ENCODE measurements at regions not wholly inside any gene's neighbourhood (a gene's known extent, or its start where the extent isn't known, plus 50 kb on each side); places are given as distances from the start of the nearest gene placed in this dataset.

DNA sequence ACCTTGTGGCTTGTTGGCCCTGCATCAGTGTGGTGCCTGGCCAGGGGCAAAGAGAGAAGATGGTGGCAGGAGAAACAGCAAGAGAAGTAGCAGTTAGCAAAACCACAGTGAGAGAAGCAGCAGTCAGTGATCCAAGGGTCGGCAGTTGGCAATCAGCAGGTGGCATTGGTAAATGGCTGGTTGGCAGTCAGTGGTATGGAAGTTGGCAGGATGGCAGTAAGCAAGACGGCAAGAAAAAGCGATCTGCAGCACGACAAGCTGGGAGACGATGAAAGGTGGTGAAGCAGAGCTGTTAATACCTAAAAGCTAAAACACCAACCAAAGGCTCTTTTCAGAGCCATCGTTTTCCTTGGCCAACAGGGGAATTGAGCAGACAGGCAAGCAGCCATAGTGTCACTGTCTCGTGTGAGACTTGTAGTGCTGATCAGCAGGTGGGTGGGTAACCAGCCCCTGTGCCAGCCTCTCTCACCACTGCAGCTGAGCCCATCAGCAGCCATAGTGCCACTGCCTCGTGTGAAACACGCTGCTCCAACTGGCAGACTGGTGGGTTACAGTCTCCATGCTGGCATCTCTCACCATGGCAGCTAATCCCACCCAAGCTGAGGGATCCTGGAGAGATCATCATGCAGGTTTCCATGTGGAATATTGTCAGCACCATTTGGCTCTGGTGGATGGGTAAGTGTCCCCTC lies 2078.4 kb downstream of the PCDH7 start:
- Mint-ChIP-seq H3K4me3 (no peak overlapping the region), H3K27ac (no peak overlapping the region)
- CTCF ChIA-PET (ENCODE audit: partially characterized antibody) = no interaction called here

DNA sequence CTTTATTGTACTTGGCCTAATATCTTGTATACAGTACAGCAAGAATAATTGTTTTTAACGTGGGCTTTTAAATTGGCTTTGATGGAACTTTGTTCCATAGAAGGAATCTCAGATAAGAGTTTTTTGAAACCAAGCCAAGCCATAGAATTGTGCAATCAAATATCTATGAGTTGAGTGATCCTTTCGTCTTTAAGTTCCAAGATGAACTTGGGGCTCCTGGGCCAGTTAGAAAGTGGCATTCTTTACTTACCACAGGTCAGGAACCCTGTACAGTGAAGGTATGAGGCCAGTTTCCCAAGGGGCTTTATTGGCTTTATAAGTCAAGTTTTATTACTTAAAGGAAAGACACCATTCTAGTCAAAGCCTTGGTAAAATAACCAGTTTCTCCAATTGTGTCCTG lies 2104.2 kb downstream of the PCDH7 start:
- no peaks in the 10 kb centered on the region for H3K27me3 ChIP-seq (ENCODE audit: insufficient read depth, low read length)
- no peaks in the 10 kb centered on the region for H3K36me3 Mint-ChIP-seq
- no peaks in the 10 kb centered on the region for H3K27me3 Mint-ChIP-seq
- no peak overlapping the region for H3K4me3 Mint-ChIP-seq
- intact Hi-C loops (cut with micrococcal nuclease) = no loop called here
- ChIA-PET POLR2A (ENCODE audit: partially characterized antibody) (no interaction called here), CTCF (ENCODE audit: partially characterized antibody) (no interaction called here)
- H3K4me3 ChIP-seq (ENCODE audit: low read length in 2 of 2) = no peak overlapping the region
- H3K9me3 Mint-ChIP-seq = peaks cover 0 to 16% (median 5%) of the 10 kb centered on the region in 8 donors
- H3K9me3 ChIP-seq (ENCODE audit: control insufficient read depth in 1 of 2, low read length in 2 of 2) = no peaks in the 10 kb centered on the region
- no peak for DNase-seq
- H3K4me1 Mint-ChIP-seq = no peaks in the 10 kb centered on the region
- no peak overlapping the region for H3K27ac Mint-ChIP-seq
- H3K27ac ChIP-seq (ENCODE audit: low read depth, low read length) = no peak overlapping the region
- no peaks in the 10 kb centered on the region for H3K36me3 ChIP-seq (ENCODE audit: insufficient read depth, low read length)
- no peaks in the 10 kb centered on the region for H3K4me1 ChIP-seq (ENCODE audit: insufficient read depth, low read length)

More for the DNA sequence above, 2078.4 kb downstream of the PCDH7 start:
- POLR2A ChIA-PET (ENCODE audit: partially characterized antibody) = no interaction called here
- intact Hi-C loops (cut with micrococcal nuclease) = no loop called here
- Mint-ChIP-seq H3K4me1 (no peaks in the 10 kb centered on the region), H3K27me3 (no peaks in the 10 kb centered on the region), H3K36me3 (no peaks in the 10 kb centered on the region), H3K9me3 (peaks cover 0 to 22% (median 8%) of the 10 kb centered on the region in 8 donors)
- H3K27ac ChIP-seq (ENCODE audit: low read depth, low read length) = no peak overlapping the region
- H3K9me3 ChIP-seq (ENCODE audit: control insufficient read depth in 1 of 2, low read length in 2 of 2) = no peaks in the 10 kb centered on the region
- no peak for DNase-seq
- H3K4me1 ChIP-seq (ENCODE audit: insufficient read depth, low read length) = no peaks in the 10 kb centered on the region
- H3K4me3 ChIP-seq (ENCODE audit: low read length in 2 of 2) = no peak overlapping the region
- H3K36me3 ChIP-seq (ENCODE audit: insufficient read depth, low read length) = no peaks in the 10 kb centered on the region
- H3K27me3 ChIP-seq (ENCODE audit: insufficient read depth, low read length) = no peaks in the 10 kb centered on the region

DNA sequence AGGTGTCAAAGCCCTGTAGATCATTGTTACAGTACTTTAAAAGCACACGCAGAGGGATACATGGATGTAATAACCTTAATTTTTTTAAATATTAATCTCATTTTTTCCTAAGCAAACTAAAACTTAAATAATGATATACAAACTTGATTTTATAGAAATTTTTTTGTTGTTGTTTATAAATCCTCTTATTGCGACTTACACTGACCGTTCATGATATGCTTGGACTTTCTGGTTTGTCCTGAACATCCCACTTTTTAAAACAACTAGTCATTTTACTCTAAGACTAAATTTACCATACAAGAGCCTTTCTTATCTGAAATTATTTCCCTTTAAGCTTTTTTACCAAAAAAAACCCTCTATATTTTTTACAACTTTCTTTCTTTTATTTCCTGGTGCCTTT lies 2106.0 kb downstream of the PCDH7 start:
- Mint-ChIP-seq H3K4me1 (no peaks in the 10 kb centered on the region), H3K27me3 (no peaks in the 10 kb centered on the region), H3K27ac (no peak overlapping the region), H3K9me3 (peaks cover 0 to 11% (median 7%) of the 10 kb centered on the region in 8 donors), H3K4me3 (no peak overlapping the region), H3K36me3 (no peaks in the 10 kb centered on the region)
- Histone ChIP-seq H3K36me3 (ENCODE audit: insufficient read depth, low read length) (no peaks in the 10 kb centered on the region), H3K4me1 (ENCODE audit: insufficient read depth, low read length) (no peaks in the 10 kb centered on the region), H3K27ac (ENCODE audit: low read depth, low read length) (no peak overlapping the region), H3K4me3 (ENCODE audit: low read length in 2 of 2) (no peak overlapping the region), H3K27me3 (ENCODE audit: insufficient read depth, low read length) (no peaks in the 10 kb centered on the region), H3K9me3 (ENCODE audit: control insufficient read depth in 1 of 2, low read length in 2 of 2) (no peaks in the 10 kb centered on the region)
- DNase-seq = no peak
- CTCF ChIA-PET (ENCODE audit: partially characterized antibody) = no interaction called here
- POLR2A ChIA-PET (ENCODE audit: partially characterized antibody) = no interaction called here
- intact Hi-C loops (cut with micrococcal nuclease) = no loop called here

DNA sequence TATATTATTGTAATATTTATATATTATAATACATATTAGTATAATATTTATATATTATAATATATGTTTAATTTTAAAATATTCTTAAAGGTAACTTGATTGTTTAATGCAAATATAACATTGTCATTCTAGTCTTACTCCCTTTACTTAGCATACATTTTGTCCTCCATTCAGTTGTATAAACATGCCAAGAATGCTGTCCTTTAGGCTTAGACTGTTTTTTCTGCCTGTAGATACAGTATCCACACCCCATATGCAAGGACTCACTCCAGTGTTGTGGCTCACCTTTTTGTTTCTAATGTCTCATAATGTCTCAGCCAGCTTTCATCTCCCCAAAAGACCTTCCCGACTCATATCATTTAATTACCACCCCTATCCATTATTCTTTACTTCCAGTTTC lies 2110.0 kb downstream of the PCDH7 start:
- no peak for DNase-seq
- Histone ChIP-seq H3K36me3 (ENCODE audit: insufficient read depth, low read length) (no peaks in the 10 kb centered on the region), H3K27me3 (ENCODE audit: insufficient read depth, low read length) (no peaks in the 10 kb centered on the region), H3K9me3 (ENCODE audit: control insufficient read depth in 1 of 2, low read length in 2 of 2) (no peaks in the 10 kb centered on the region), H3K4me1 (ENCODE audit: insufficient read depth, low read length) (no peaks in the 10 kb centered on the region), H3K4me3 (ENCODE audit: low read length in 2 of 2) (no peak overlapping the region), H3K27ac (ENCODE audit: low read depth, low read length) (no peak overlapping the region)
- no peaks in the 10 kb centered on the region for H3K4me1 Mint-ChIP-seq
- peaks cover 0 to 11% (median 4%) of the 10 kb centered on the region in 8 donors for H3K9me3 Mint-ChIP-seq
- no peaks in the 10 kb centered on the region for H3K27me3 Mint-ChIP-seq
- no peak overlapping the region for H3K4me3 Mint-ChIP-seq
- ChIA-PET POLR2A (ENCODE audit: partially characterized antibody) (no interaction called here), CTCF (ENCODE audit: partially characterized antibody) (no interaction called here)
- no peak overlapping the region for H3K27ac Mint-ChIP-seq
- intact Hi-C loops (cut with micrococcal nuclease) = no loop called here
- no peaks in the 10 kb centered on the region for H3K36me3 Mint-ChIP-seq

DNA sequence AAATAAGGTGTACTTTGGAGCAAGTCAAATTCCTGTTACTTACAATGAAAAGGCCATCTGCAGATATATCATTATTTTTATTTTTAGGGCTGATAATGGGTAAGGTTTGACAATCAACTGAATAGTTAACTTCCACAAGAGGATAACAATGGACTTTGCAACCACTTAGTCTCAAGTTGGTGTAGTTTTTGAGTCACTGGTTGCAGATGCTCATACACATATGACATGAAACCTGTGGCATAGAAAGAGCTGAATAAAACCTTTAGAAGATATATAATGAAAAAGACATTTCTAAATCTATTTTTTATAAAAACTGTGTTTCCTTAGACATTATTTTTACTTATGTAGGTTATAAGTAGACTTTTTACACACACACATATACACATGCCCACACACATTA lies 2110.9 kb downstream of the PCDH7 start:
- Histone ChIP-seq H3K4me1 (ENCODE audit: insufficient read depth, low read length) (no peaks in the 10 kb centered on the region), H3K9me3 (ENCODE audit: control insufficient read depth in 1 of 2, low read length in 2 of 2) (no peaks in the 10 kb centered on the region), H3K27me3 (ENCODE audit: insufficient read depth, low read length) (no peaks in the 10 kb centered on the region), H3K27ac (ENCODE audit: low read depth, low read length) (no peak overlapping the region), H3K4me3 (ENCODE audit: low read length in 2 of 2) (no peak overlapping the region), H3K36me3 (ENCODE audit: insufficient read depth, low read length) (no peaks in the 10 kb centered on the region)
- Mint-ChIP-seq H3K36me3 (no peaks in the 10 kb centered on the region), H3K9me3 (peaks cover 0 to 11% (median 4%) of the 10 kb centered on the region in 8 donors), H3K4me1 (no peaks in the 10 kb centered on the region), H3K27me3 (no peaks in the 10 kb centered on the region), H3K4me3 (no peak overlapping the region), H3K27ac (no peak overlapping the region)
- no peak for DNase-seq
- CTCF ChIA-PET (ENCODE audit: partially characterized antibody) = no interaction called here
- intact Hi-C loops (cut with micrococcal nuclease) = no loop called here
- POLR2A ChIA-PET (ENCODE audit: partially characterized antibody) = no interaction called here

DNA sequence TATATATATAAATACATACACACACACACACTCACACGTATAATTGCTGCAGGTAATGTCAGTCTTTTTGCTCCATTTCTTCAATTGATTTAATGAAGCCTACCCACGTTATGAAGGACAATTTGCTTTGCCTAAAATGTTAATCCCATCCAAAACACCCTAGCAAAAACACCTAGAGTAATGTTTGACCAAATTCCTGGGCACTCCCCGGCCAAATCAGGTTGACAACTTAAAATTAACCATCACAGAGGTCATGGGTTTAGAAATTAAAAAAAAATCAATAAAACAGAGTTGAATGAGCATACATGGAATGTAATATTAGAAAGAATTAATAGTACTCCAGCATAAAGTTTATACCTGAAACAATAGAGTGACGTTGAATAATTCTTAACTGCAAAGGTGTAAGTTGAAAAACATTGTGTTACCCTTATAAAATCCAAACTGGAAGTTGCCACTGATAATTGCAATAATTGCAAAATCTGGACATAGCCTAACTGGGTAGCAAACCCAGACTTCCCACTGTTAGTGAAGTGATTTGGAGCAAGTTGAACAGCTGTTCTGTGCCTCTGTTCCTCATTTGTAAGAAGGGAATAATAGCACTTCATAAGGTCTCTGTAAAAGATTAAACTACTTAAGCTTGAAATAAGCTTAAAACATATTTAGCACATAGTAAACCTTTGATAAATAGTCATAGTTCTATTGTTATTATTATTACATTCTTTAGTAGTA lies 2120.5 kb downstream of the PCDH7 start:
- intact Hi-C loops (cut with micrococcal nuclease) = no loop called here
- Histone ChIP-seq H3K4me1 (ENCODE audit: insufficient read depth, low read length) (no peaks in the 10 kb centered on the region), H3K36me3 (ENCODE audit: insufficient read depth, low read length) (no peaks in the 10 kb centered on the region), H3K9me3 (ENCODE audit: control insufficient read depth in 1 of 2, low read length in 2 of 2) (no peaks in the 10 kb centered on the region), H3K4me3 (ENCODE audit: low read length in 2 of 2) (no peak overlapping the region), H3K27me3 (ENCODE audit: insufficient read depth, low read length) (no peaks in the 10 kb centered on the region), H3K27ac (ENCODE audit: low read depth, low read length) (no peak overlapping the region)
- DNase-seq = no peak
- H3K27me3 Mint-ChIP-seq = no peaks in the 10 kb centered on the region
- H3K9me3 Mint-ChIP-seq = peaks cover 0 to 5% (median 0%) of the 10 kb centered on the region in 8 donors
- H3K36me3 Mint-ChIP-seq = no peaks in the 10 kb centered on the region
- ChIA-PET CTCF (ENCODE audit: partially characterized antibody) (no interaction called here), POLR2A (ENCODE audit: partially characterized antibody) (no interaction called here)
- no peak overlapping the region for H3K27ac Mint-ChIP-seq
- H3K4me1 Mint-ChIP-seq = no peaks in the 10 kb centered on the region
- H3K4me3 Mint-ChIP-seq = no peak overlapping the region

DNA sequence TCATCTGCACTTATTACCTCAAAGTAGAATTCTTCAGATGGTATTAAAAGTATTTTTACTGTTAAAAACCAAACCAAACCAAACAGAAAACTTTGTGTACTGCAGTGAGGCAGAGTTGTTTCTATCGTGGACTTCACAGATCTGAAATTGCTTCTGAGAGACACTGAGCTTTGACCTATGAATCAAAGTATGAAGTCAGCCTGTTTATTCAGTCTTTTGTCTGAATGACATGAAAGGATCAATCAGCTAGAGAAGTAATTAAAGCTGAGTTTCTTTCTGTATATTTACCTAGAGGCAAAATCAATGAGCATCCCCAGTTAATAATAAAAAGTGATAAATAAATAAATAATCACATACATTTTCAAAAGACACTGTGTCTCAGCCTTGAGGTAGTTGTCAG lies 2121.0 kb downstream of the PCDH7 start:
- CTCF ChIA-PET (ENCODE audit: partially characterized antibody) = no interaction called here
- POLR2A ChIA-PET (ENCODE audit: partially characterized antibody) = no interaction called here
- no peak overlapping the region for H3K4me3 Mint-ChIP-seq

More for the DNA sequence above, 2121.0 kb downstream of the PCDH7 start:
- H3K27me3 Mint-ChIP-seq = no peaks in the 10 kb centered on the region
- no peak overlapping the region for H3K27ac Mint-ChIP-seq
- H3K36me3 Mint-ChIP-seq = no peaks in the 10 kb centered on the region
- peaks cover 0 to 7% (median 0%) of the 10 kb centered on the region in 8 donors for H3K9me3 Mint-ChIP-seq
- H3K4me1 Mint-ChIP-seq = no peaks in the 10 kb centered on the region
- Histone ChIP-seq H3K9me3 (ENCODE audit: control insufficient read depth in 1 of 2, low read length in 2 of 2) (no peaks in the 10 kb centered on the region), H3K4me1 (ENCODE audit: insufficient read depth, low read length) (no peaks in the 10 kb centered on the region), H3K27ac (ENCODE audit: low read depth, low read length) (no peak overlapping the region), H3K4me3 (ENCODE audit: low read length in 2 of 2) (no peak overlapping the region), H3K27me3 (ENCODE audit: insufficient read depth, low read length) (no peaks in the 10 kb centered on the region), H3K36me3 (ENCODE audit: insufficient read depth, low read length) (no peaks in the 10 kb centered on the region)
- no peak for DNase-seq
- intact Hi-C loops (cut with micrococcal nuclease) = no loop called here
